MM.1S (cell line): ENCODE measurements at regions not wholly inside any gene's neighbourhood (a gene's known extent, or its start where the extent isn't known, plus 50 kb on each side); places are given as distances from the start of the nearest gene placed in this dataset.

Source experiments
- CTCF ChIP-seq: fragments of 300-600 bp; sonication (generic); IDR thresholded peaks from 2 replicates; pipeline ENCODE4 v1.5.1; 2016; ENCODE audit warnings: antibody characterized with exemption, low read length, mixed read lengths
- EZH2phosphoT487 ChIP-seq: fragments of 300-600 bp; sonication (generic); IDR thresholded peaks from 2 replicates; pipeline ENCODE4 v1.6.1; 2018; ENCODE audit warnings: antibody characterized with exemption, low read length

GRCh38 chr18:37668971-37669747 lies 103.6 kb upstream of the CELF4 start:
- TF ChIP-seq CTCF: no peak
- TF ChIP-seq EZH2phosphoT487: no peak
